Kidney epithelial cell (primary cell): ENCODE measurements at regions not wholly inside any gene's neighbourhood (a gene's known extent, or its start where the extent isn't known, plus 50 kb on each side); places are given as distances from the start of the nearest gene placed in this dataset.

ENCODE experiments used
- DNase-seq: peaks from one replicate; pipeline ENCODE4 v3.0.0-alpha.2; 2010; ENCODE audit warnings: low read depth
- H3K27me3 ChIP-seq: 2 replicates; pipeline ENCODE4 v1.6.0; 2011; ENCODE audit warnings: low read length; ENCODE audit not compliant: control insufficient read depth, insufficient read depth
- H3K36me3 ChIP-seq: 2 replicates; pipeline ENCODE4 v1.5.1; 2011; ENCODE audit warnings: low read length; ENCODE audit not compliant: control insufficient read depth, insufficient read depth
- H3K4me3 ChIP-seq: 2 replicates; pipeline ENCODE4 v1.5.1; 2011; ENCODE audit warnings: low read depth, mild to moderate bottlenecking, control low read depth, low read length
- TF ChIP-seq, protein P1 (sequence below): IDR thresholded peaks from 2 replicates; pipeline ENCODE4 v1.5.1; 2011; ENCODE audit warnings: mild to moderate bottlenecking, moderate library complexity, low read length, control low read depth, inconsistent platforms; ENCODE audit not compliant: insufficient read depth, poor library complexity, severe bottlenecking

DNA sequence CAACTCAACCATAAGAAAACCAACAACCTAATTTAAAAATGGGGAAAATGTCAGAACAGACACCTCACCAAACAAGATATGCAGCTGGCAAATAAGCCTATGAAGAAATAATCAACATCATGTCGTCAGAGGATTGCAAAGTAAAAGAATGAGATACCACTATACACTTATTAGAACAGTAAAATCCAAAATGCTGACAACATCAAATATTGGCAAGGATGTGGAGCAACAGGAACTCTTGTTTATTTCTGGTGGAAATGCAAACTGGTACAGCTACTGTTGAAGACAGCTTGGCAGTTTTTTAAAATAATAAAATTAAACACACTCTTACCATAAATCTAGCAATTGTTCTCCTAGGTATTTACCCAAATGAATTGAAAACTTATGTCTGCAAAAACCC, 140.7 kb upstream of the B3GAT1 start:
- TF ChIP-seq, protein P1, sequence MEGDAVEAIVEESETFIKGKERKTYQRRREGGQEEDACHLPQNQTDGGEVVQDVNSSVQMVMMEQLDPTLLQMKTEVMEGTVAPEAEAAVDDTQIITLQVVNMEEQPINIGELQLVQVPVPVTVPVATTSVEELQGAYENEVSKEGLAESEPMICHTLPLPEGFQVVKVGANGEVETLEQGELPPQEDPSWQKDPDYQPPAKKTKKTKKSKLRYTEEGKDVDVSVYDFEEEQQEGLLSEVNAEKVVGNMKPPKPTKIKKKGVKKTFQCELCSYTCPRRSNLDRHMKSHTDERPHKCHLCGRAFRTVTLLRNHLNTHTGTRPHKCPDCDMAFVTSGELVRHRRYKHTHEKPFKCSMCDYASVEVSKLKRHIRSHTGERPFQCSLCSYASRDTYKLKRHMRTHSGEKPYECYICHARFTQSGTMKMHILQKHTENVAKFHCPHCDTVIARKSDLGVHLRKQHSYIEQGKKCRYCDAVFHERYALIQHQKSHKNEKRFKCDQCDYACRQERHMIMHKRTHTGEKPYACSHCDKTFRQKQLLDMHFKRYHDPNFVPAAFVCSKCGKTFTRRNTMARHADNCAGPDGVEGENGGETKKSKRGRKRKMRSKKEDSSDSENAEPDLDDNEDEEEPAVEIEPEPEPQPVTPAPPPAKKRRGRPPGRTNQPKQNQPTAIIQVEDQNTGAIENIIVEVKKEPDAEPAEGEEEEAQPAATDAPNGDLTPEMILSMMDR: no peak
- Histone ChIP-seq H3K27me3 (no peaks in the 10 kb centered on the region), H3K36me3 (no peaks in the 10 kb centered on the region), H3K4me3 (no peak overlapping the region)
- DNase-seq: no peak

DNA sequence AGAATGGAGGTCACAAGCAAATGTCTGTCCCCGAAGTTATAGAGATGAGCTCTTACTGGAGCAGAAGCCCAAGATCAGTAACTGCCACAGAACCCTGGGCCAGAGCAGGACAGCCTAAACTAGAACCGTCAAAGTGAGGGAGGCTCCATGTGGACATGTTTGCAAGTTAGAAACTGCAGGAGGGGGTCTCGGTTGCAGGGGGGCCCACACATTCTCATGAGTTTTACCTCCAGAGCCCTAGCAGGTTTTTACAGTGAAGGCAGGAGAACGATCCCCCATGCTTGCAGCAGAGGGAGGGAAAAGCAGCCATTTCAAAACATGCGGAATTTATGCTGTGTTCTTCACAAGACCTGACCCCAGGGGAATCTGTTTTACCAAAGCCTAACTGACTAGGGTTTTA, 133.5 kb upstream of the B3GAT1 start:
- Histone ChIP-seq H3K4me3 (no peak overlapping the region), H3K36me3 (no peaks in the 10 kb centered on the region), H3K27me3 (no peaks in the 10 kb centered on the region)
- TF ChIP-seq, protein P1: no peak
- DNase-seq: no peak

DNA sequence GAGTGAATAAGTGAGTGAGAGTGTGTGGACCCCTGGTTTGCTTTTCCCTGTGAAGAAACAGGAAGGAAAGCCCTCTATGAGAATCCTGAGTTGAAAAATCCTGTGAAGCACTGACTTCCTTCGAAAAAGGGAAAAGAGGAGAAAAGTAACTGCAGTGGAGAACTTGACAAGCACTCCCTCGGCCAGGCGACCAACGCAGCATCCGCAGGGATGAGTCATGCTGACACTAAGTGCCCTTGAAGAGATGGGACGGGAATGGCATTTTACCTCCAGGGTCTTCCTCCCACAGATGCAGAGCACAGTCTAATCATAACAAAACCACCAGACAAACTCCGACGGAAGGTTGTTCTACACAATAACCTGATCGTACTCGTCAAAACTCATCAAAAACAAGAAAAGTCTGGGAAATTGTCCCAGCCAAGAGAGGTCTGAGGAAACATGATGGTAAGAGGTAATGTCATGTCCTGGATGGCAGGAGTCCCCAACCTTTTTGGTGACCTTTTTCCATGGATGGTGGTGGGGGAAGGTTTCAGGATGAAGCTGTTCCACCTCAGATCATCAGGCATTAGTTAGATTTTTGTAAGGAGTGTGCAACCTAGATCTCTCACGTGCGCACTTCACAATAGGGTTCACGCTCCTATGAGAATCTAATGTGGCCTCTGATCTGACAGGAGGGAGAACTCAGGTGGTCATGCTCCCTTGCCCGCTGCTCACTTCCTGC, 132.2 kb upstream of the B3GAT1 start:
- DNase-seq: no peak
- Histone ChIP-seq H3K27me3 (no peaks in the 10 kb centered on the region), H3K4me3 (no peak overlapping the region), H3K36me3 (no peaks in the 10 kb centered on the region)
- TF ChIP-seq, protein P1: no peak

DNA sequence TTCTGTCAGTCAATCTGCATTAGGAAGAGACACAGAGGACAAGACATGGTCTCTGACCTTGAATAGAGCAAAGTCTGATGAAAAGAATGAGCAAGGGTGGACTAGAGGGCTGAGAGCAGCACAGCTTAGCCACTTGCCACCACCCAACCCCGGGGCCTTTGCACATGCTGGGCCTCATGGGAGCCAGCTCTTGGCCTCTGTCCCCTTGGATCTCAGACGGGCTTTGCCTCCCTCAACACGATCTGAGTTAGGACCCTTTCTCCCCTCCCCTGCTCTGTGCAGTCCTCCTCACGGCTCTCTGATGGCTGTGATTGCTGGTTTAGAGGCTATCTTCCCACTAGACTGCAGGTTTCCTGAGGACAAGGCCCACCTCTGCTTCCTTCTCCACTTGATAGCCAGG, 131.6 kb upstream of the B3GAT1 start:
- no peak for DNase-seq
- Histone ChIP-seq H3K36me3 (no peaks in the 10 kb centered on the region), H3K27me3 (no peaks in the 10 kb centered on the region), H3K4me3 (no peak overlapping the region)
- TF ChIP-seq, protein P1: no peak

DNA sequence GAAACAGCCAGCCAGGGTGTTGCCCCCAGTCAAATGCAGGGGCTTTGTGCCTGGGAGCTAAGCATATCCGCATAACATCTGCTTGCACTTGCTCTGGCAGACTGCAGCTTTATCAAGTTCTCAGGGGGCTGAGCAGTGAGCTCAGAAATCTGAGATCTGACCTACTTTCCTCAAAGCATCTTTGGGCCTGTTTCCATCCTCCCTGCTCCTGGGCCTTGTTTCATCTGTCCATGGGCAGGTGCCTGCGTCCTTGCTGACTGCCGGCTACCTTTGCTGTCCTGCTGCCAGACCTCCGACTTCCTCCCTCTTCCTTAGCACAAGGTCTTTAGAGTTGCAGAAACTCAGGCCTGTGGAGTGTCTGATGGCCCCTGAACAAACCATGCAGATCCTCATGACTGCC, 131.2 kb upstream of the B3GAT1 start:
- DNase-seq: no peak
- Histone ChIP-seq H3K36me3 (no peaks in the 10 kb centered on the region), H3K4me3 (no peak overlapping the region), H3K27me3 (no peaks in the 10 kb centered on the region)
- TF ChIP-seq, protein P1: no peak

DNA sequence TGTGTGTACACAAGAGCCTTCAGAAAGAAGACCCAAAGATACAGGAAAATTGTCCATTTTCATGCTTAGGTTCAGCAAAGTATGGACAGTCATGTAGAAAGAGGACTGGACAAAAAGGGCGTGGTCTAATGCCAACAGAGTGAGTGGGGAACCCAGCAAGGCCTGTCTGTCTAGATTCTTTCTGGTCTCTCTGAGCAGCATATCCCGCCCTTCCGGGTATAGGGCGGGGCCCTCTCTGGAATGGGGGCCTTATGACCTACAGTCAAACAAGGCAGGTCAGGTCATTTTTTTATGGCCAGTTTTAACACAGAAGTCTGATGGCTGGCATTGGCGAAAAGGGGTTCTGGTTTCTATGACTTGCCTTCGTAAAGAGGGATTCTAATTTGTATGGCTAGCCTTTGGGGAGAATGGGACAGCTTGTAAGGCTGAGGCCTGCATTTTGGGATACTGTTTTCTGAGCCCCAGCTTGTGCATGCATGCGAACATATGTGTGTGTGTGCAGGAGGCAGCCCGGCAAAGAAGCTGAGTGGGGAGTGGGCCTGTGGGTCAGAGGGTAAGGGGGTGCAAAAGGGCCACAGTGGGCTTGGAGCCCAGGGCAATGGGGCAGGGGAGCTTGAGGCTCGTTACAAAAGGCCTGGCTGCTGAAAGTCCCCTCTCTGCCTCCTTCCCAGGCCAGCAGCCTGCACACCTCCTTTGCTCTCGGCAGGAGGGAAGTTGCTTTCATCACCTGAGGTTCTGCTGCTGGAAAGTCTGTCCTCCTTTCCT, 130.5 kb upstream of the B3GAT1 start:
- DNase-seq: no peak
- TF ChIP-seq, protein P1: no peak
- Histone ChIP-seq H3K27me3 (no peaks in the 10 kb centered on the region), H3K4me3 (no peak overlapping the region), H3K36me3 (no peaks in the 10 kb centered on the region)
